Transverse colon (tissue), 4 donors: ENCODE measurements at regions not wholly inside any gene's neighbourhood (a gene's known extent, or its start where the extent isn't known, plus 50 kb on each side); places are given as distances from the start of the nearest gene placed in this dataset.

ENCODE experiments used
- DNase-seq: peaks from one replicate; pipeline ENCODE4 v3.0.0-alpha.2; 2019
- H3K27ac ChIP-seq, 4 donors: fragments of 200-600 bp; sonication (generic); 2 replicates each; pipeline ENCODE4 v1.5.1; 2016 to 2018; ENCODE audit warnings: inconsistent platforms in 4 of 4
- H3K27me3 ChIP-seq: fragments of 200-600 bp; sonication (generic); 2 replicates; pipeline ENCODE4 v1.5.1; 2017; ENCODE audit warnings: inconsistent platforms
- H3K36me3 ChIP-seq, 4 donors: fragments of 200-600 bp; sonication (generic); 2 replicates each; pipeline ENCODE4 v1.5.1; 2017 to 2019; ENCODE audit warnings: inconsistent platforms in 4 of 4
- H3K4me1 ChIP-seq, 4 donors: fragments of 200-600 bp; sonication (generic); 2 replicates each; pipeline ENCODE4 v1.5.1; 2017 to 2020; ENCODE audit warnings: inconsistent platforms in 4 of 4
- H3K4me3 ChIP-seq, 4 donors: fragments of 200-600 bp; sonication (generic); 1 replicate in 1 of 4; 2 replicates in 3 of 4; pipeline versions ENCODE4 v1.5.1 to v1.6.1; 2017 to 2019; ENCODE audit warnings: inconsistent platforms in 4 of 4
- H3K9me3 ChIP-seq, 2 donors: fragments of 200-600 bp; sonication (generic); 2 replicates each; pipeline ENCODE4 v1.5.1; 2017 to 2019; ENCODE audit warnings: inconsistent platforms in 2 of 2
- EP300 ChIP-seq: sonication (generic); formaldehyde crosslinking; IDR thresholded peaks from one replicate; pipeline ENCODE4 v1.6.1; 2017; ENCODE audit warnings: antibody characterized with exemption, low read depth
- POLR2A ChIP-seq: fragments of 450-650 bp; IDR thresholded peaks from one replicate; pipeline ENCODE4 v1.6.1; 2016; ENCODE audit warnings: antibody characterized with exemption, mild to moderate bottlenecking, moderate library complexity
- POLR2AphosphoS5 ChIP-seq, 3 donors: sonication (generic); formaldehyde crosslinking; IDR thresholded peaks; one replicate each; pipeline ENCODE4 v1.6.1; 2016; ENCODE audit warnings: antibody characterized with exemption in 3 of 3
- WGBS, 2 donors: methylation state at CpG; one replicate each; pipeline ENCODE4 v1.1.5; 2018; ENCODE audit warnings: low coverage in 1 of 2; 5-methylcytosine and 5-hydroxymethylcytosine counted together
- in situ Hi-C, 4 donors: fragments of 200-750 bp; cut with MboI; loops; one replicate each; pipeline versions ENCODE4 v1.15.0 to v1.15.1; 2017; ENCODE audit warnings: low sequenced_read_pairs in 3 of 4, low pct_ligation_motif_present in 1 of 4, low pct_unique_long_range_greater_than_20kb in 1 of 4
- intact Hi-C: fragments of 100-400 bp; cut with DNase I; formaldehyde crosslinking; loops from one replicate; pipeline ENCODE4 v1.15.1; 2023; ENCODE audit warnings: low total_unique reads
- TF ChIP-seq, protein P1 (sequence below), 5 experiments: fragments of 200-600 bp in 3 of 5; fragments of 450-650 bp in 2 of 5; sonication (generic) in 3 of 5; IDR thresholded peaks; 1 replicate in 2 of 5; 2 replicates in 3 of 5; pipeline ENCODE4 v1.5.1; 2016 to 2017; ENCODE audit warnings: antibody characterized with exemption in 5 of 5, inconsistent platforms in 3 of 5, mild to moderate bottlenecking in 2 of 5, moderate library complexity in 1 of 5

DNA sequence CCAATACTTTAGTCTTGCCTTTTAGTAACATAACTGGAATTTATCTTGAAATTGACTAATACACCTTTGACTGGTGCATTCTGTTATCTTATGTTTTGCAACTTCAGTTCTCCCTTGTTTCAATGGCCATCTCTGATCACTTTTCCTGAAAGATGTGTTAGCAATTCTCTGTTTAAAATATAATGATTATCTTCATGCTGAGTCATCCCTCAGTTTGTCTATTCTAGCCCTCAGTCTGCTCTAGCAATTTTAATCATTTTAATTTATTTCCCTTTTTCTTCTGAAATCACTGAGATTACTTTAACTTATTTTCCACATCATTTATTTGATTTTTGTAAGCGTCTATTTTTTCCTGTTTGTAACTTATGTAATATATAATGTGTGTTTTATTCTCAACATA, 221.9 kb upstream of the PDGFD start:
- 93 to 94% methylated on average over 1 of the region's 1 CpG for WGBS, 2 donors
- Histone ChIP-seq H3K27me3 (no peaks in the 10 kb centered on the region), H3K4me3 (no peak overlapping the region), H3K36me3 (no peaks in the 10 kb centered on the region), H3K9me3 (no peaks in the 10 kb centered on the region), H3K27ac (no peak overlapping the region), H3K4me1 (no peaks in the 10 kb centered on the region)
- no peak for DNase-seq
- TF ChIP-seq POLR2A (no peak), POLR2AphosphoS5 (IDR thresholded peaks at IDR 0.05) (no peak), EP300 (no peak)
- TF ChIP-seq, protein P1, sequence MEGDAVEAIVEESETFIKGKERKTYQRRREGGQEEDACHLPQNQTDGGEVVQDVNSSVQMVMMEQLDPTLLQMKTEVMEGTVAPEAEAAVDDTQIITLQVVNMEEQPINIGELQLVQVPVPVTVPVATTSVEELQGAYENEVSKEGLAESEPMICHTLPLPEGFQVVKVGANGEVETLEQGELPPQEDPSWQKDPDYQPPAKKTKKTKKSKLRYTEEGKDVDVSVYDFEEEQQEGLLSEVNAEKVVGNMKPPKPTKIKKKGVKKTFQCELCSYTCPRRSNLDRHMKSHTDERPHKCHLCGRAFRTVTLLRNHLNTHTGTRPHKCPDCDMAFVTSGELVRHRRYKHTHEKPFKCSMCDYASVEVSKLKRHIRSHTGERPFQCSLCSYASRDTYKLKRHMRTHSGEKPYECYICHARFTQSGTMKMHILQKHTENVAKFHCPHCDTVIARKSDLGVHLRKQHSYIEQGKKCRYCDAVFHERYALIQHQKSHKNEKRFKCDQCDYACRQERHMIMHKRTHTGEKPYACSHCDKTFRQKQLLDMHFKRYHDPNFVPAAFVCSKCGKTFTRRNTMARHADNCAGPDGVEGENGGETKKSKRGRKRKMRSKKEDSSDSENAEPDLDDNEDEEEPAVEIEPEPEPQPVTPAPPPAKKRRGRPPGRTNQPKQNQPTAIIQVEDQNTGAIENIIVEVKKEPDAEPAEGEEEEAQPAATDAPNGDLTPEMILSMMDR (IDR thresholded peaks at IDR 0.05), result no peak
- in situ Hi-C loops (no loop called here), intact Hi-C loops (no loop called here)

DNA sequence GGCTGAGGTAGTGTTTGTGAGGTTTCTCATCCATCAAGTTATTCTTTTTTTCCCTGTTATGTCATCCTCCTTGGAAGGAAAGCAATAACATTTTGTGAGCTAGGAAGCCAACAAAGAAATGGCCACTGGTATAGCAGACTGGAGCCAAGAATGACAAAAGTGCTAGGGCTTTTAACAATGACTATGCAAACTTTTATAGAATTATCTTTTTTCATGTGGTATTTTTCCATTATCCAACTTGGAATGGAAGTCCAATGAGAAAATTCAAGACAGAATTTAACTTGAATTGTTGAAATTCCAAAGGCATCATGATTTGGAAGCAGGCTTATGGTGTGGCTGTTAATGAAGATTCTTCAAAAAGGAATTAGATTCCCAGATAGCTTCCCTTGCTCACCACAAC, 216.4 kb upstream of the PDGFD start:
- in situ Hi-C loops (no loop called here), intact Hi-C loops (loop anchor here (1.0 kb wide), 1 partner anchor 34 kb away; no protein-coding TSS in a partner anchor)
- H3K36me3 ChIP-seq, result no peaks in the 10 kb centered on the region
- no peaks in the 10 kb centered on the region for H3K27me3 ChIP-seq
- no peaks in the 10 kb centered on the region for H3K9me3 ChIP-seq
- H3K4me1 ChIP-seq, result no peaks in the 10 kb centered on the region
- no peak overlapping the region for H3K4me3 ChIP-seq
- no peak for DNase-seq
- H3K27ac ChIP-seq, result no peak overlapping the region
- TF ChIP-seq EP300 (no peak), POLR2A (no peak), POLR2AphosphoS5 (IDR thresholded peaks at IDR 0.05) (no peak)
- TF ChIP-seq, protein P1 (IDR thresholded peaks at IDR 0.05), result no peak

DNA sequence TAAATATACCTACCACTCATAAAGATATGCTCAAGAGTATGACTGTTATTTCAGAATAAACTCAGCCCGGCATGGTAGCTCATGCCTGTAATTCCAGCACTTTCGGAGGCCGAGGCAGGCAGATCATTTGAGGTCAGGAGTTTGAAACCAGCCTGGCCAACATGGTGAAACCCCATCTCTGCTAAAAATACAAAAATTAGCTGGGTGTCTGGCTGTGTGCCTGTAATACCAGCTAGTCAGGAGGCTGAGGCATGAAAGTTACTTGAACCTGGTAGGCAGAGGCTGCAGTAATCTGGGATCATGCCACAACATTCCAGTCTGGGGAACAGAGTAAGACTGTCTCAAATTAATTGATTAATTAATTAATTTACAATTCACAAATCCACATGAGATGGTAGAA, 208.2 kb upstream of the PDGFD start:
- in situ Hi-C loops, result no loop called here
- intact Hi-C loops, result no loop called here
- no peaks in the 10 kb centered on the region for H3K9me3 ChIP-seq
- no peaks in the 10 kb centered on the region for H3K27me3 ChIP-seq
- H3K27ac ChIP-seq, result no peak overlapping the region
- TF ChIP-seq POLR2AphosphoS5 (IDR thresholded peaks at IDR 0.05), result no peak
- TF ChIP-seq POLR2A, result no peak
- no peak for TF ChIP-seq EP300
- TF ChIP-seq, protein P1 (IDR thresholded peaks at IDR 0.05), result no peak
- H3K36me3 ChIP-seq, result no peaks in the 10 kb centered on the region
- H3K4me3 ChIP-seq, result no peak overlapping the region
- DNase-seq, result no peak
- 69 to 80% methylated on average over 1 to 3 of the region's 3 CpGs for WGBS, 2 donors
- H3K4me1 ChIP-seq, result peaks cover 0 to 4% (median 0%) of the 10 kb centered on the region in 4 donors

DNA sequence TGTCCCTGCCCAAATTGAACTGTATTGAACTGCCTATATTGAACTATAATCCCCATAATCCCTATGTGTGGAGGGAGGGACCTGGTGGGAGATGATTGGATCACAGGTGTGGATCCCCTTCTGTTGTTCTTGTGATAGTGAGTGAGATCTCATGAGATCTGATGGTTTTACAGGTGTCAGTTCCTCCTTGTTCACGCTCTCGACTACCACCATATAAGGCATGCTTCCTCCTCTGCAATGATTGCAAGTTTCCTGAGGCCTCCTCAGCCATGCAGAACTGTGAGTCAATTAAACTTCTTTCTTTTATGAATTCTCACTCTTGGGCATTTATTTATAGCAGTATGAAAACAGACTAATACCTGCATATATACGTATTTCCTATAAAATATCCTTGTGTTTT, 206.5 kb upstream of the PDGFD start:
- intact Hi-C loops, result no loop called here
- no peaks in the 10 kb centered on the region for H3K9me3 ChIP-seq
- H3K4me1 ChIP-seq, result peaks cover 0 to 4% (median 0%) of the 10 kb centered on the region in 4 donors
- TF ChIP-seq EP300 (no peak), POLR2AphosphoS5 (IDR thresholded peaks at IDR 0.05) (no peak), POLR2A (no peak)
- TF ChIP-seq, protein P1 (IDR thresholded peaks at IDR 0.05), result no peak
- H3K36me3 ChIP-seq, result no peaks in the 10 kb centered on the region
- H3K27ac ChIP-seq, result no peak overlapping the region
- H3K27me3 ChIP-seq, result no peaks in the 10 kb centered on the region
- no peak for DNase-seq
- H3K4me3 ChIP-seq, result no peak overlapping the region
- 80 to 89% methylated on average over 3 of the region's 3 CpGs for WGBS, 2 donors
- in situ Hi-C loops, result no loop called here
